ENCODE measurements at regions not wholly inside any gene's neighbourhood (a gene's known extent, or its start where the extent isn't known, plus 50 kb on each side); places are given as distances from the start of the nearest gene placed in this dataset.

GRCh38 chr2:59398081-59398480 lies 1155.4 kb downstream of the BCL11A start:
- Histone ChIP-seq H3K36me3 (no peaks in the 10 kb centered on the region), H3K4me3 (no peak overlapping the region), H3K27ac (no peak overlapping the region), H3K4me1 (no peaks in the 10 kb centered on the region), H3K9me3 (no peaks in the 10 kb centered on the region), H3K27me3 (no peaks in the 10 kb centered on the region)
- TF ChIP-seq EP300 (IDR thresholded peaks at IDR 0.05) (no peak), POLR2AphosphoS5 (IDR thresholded peaks at IDR 0.05) (no peak), POLR2A (IDR thresholded peaks at IDR 0.05) (no peak), CTCF (IDR thresholded peaks at IDR 0.05) (no peak)
- DNase-seq (ENCODE audit: low spot score in 2 of 2) = no peak

GRCh38 chr2:59395119-59395518 lies 1154.0 kb upstream of the FANCL start:
- no peaks in the 10 kb centered on the region for H3K4me1 ChIP-seq
- no peaks in the 10 kb centered on the region for H3K9me3 ChIP-seq
- no peak for DNase-seq (ENCODE audit: low spot score in 2 of 2)
- no peaks in the 10 kb centered on the region for H3K36me3 ChIP-seq
- no peak overlapping the region for H3K4me3 ChIP-seq
- H3K27me3 ChIP-seq = no peaks in the 10 kb centered on the region
- H3K27ac ChIP-seq = no peak overlapping the region
- WGBS = 94% methylated on average over 4 of the region's 4 CpGs
- no peak for TF ChIP-seq EP300 (IDR thresholded peaks at IDR 0.05)
- TF ChIP-seq POLR2AphosphoS5 (IDR thresholded peaks at IDR 0.05) = no peak
- no peak for TF ChIP-seq CTCF (IDR thresholded peaks at IDR 0.05)
- TF ChIP-seq POLR2A (IDR thresholded peaks at IDR 0.05) = no peak

GRCh38 chr2:59391896-59392295 lies 1150.8 kb upstream of the FANCL start:
- TF ChIP-seq CTCF (IDR thresholded peaks at IDR 0.05) (no peak), EP300 (IDR thresholded peaks at IDR 0.05) (no peak)
- WGBS = 92% methylated on average over 2 of the region's 2 CpGs
- no peaks in the 10 kb centered on the region for H3K9me3 ChIP-seq
- H3K27ac ChIP-seq = no peak overlapping the region
- H3K4me1 ChIP-seq = no peaks in the 10 kb centered on the region
- no peak for DNase-seq (ENCODE audit: low spot score in 2 of 2)
- no peaks in the 10 kb centered on the region for H3K27me3 ChIP-seq
- no peak overlapping the region for H3K4me3 ChIP-seq
- no peaks in the 10 kb centered on the region for H3K36me3 ChIP-seq

GRCh38 chr2:59390581-59390980 lies 1149.5 kb upstream of the FANCL start:
- 92% methylated on average over 2 of the region's 2 CpGs for WGBS
- no peaks in the 10 kb centered on the region for H3K27me3 ChIP-seq
- H3K27ac ChIP-seq = no peak overlapping the region
- TF ChIP-seq POLR2AphosphoS5 (IDR thresholded peaks at IDR 0.05) (no peak), CTCF (IDR thresholded peaks at IDR 0.05) (no peak), EP300 (IDR thresholded peaks at IDR 0.05) (no peak), POLR2A (IDR thresholded peaks at IDR 0.05) (no peak)
- no peak for DNase-seq (ENCODE audit: low spot score in 2 of 2)
- H3K36me3 ChIP-seq = no peaks in the 10 kb centered on the region
- no peaks in the 10 kb centered on the region for H3K9me3 ChIP-seq
- no peaks in the 10 kb centered on the region for H3K4me1 ChIP-seq
- no peak overlapping the region for H3K4me3 ChIP-seq

GRCh38 chr2:59389240-59389639 lies 1148.1 kb upstream of the FANCL start:
- TF ChIP-seq POLR2A (IDR thresholded peaks at IDR 0.05) = no peak
- no peak for TF ChIP-seq EP300 (IDR thresholded peaks at IDR 0.05)
- TF ChIP-seq CTCF (IDR thresholded peaks at IDR 0.05) = no peak
- no peak for TF ChIP-seq POLR2AphosphoS5 (IDR thresholded peaks at IDR 0.05)
- H3K4me3 ChIP-seq = no peak overlapping the region
- no peaks in the 10 kb centered on the region for H3K4me1 ChIP-seq
- DNase-seq (ENCODE audit: low spot score in 2 of 2) = no peak
- no peaks in the 10 kb centered on the region for H3K36me3 ChIP-seq
- H3K27me3 ChIP-seq = no peaks in the 10 kb centered on the region
- no peaks in the 10 kb centered on the region for H3K9me3 ChIP-seq
- WGBS = 29% methylated on average over 1 of the region's 1 CpG
- H3K27ac ChIP-seq = no peak overlapping the region
